DND-41 (cell line): ENCODE measurements at regions not wholly inside any gene's neighbourhood (a gene's known extent, or its start where the extent isn't known, plus 50 kb on each side); places are given as distances from the start of the nearest gene placed in this dataset.
"Not testable (repeated sequence)": the region's sequence is repeated elsewhere in the genome, so short reads cannot be mapped to it uniquely, and the experiment has no call there.

Experiments
- ATAC-seq: fragments of 200-7000 bp; cut with Tn5 transposase; 3 replicates; pipeline ENCODE4 v1.9.1; 2021; ENCODE audit warnings: low read depth; ENCODE audit not compliant: insufficient read depth
- DNase-seq: peaks from one replicate; pipeline ENCODE4 v3.0.0-alpha.2; 2020
- H2AFZ ChIP-seq: 2 replicates; pipeline ENCODE4 v1.6.0; 2012; ENCODE audit warnings: low read depth, low read length
- H3K27ac ChIP-seq: 2 replicates; pipeline ENCODE4 v1.5.1; 2012; ENCODE audit warnings: low read length, inconsistent platforms
- H3K27me3 ChIP-seq: fragments of 200-600 bp; sonication (generic); 2 replicates; pipeline ENCODE4 v1.6.0; 2012; ENCODE audit warnings: low read length, mild to moderate bottlenecking, inconsistent platforms; ENCODE audit not compliant: insufficient read depth, poor library complexity
- H3K36me3 ChIP-seq: 2 replicates; pipeline ENCODE4 v1.5.1; 2012; ENCODE audit warnings: low read length, inconsistent platforms; ENCODE audit not compliant: insufficient read depth
- H3K4me1 ChIP-seq: 2 replicates; pipeline ENCODE4 v1.5.1; 2012; ENCODE audit warnings: mild to moderate bottlenecking, low read length; ENCODE audit not compliant: insufficient read depth
- H3K4me2 ChIP-seq: 2 replicates; pipeline ENCODE4 v1.6.0; 2012; ENCODE audit warnings: mild to moderate bottlenecking, moderate library complexity, low read length, inconsistent platforms; ENCODE audit not compliant: insufficient read depth
- H3K4me3 ChIP-seq, 2 experiments: fragments of 200-600 bp in 1 of 2; shearing (Covaris generic) in 1 of 2; 2 replicates each; pipeline ENCODE4 v1.5.1; 2012 to 2016; ENCODE audit warnings: inconsistent platforms in 2 of 2, low read length in 2 of 2, mild to moderate bottlenecking in 2 of 2, low read depth in 1 of 2, moderate library complexity in 1 of 2
- H3K79me2 ChIP-seq: 2 replicates; pipeline ENCODE4 v1.6.0; 2012; ENCODE audit warnings: low read length, inconsistent platforms; ENCODE audit not compliant: insufficient read depth
- H3K9ac ChIP-seq: 2 replicates; pipeline ENCODE4 v1.6.0; 2012; ENCODE audit warnings: low read depth, mild to moderate bottlenecking, inconsistent platforms, low read length, moderate library complexity
- H3K9me3 ChIP-seq: 2 replicates; pipeline ENCODE4 v1.5.1; 2012; ENCODE audit warnings: low read length, moderate library complexity, mild to moderate bottlenecking, inconsistent platforms; ENCODE audit not compliant: insufficient read depth, severe bottlenecking
- H4K20me1 ChIP-seq: 2 replicates; pipeline ENCODE4 v1.6.0; 2012; ENCODE audit warnings: low read length; ENCODE audit not compliant: insufficient read depth
- EZH2 ChIP-seq: IDR thresholded peaks from 3 replicates; pipeline ENCODE4 v1.6.1; 2012; ENCODE audit warnings: borderline replicate concordance, low read depth, mild to moderate bottlenecking, moderate library complexity, low read length, inconsistent platforms; ENCODE audit not compliant: severe bottlenecking
- TF ChIP-seq, protein P1 (sequence below): IDR thresholded peaks from 2 replicates; pipeline ENCODE4 v1.5.1; 2012; ENCODE audit warnings: borderline replicate concordance, low read length, moderate library complexity, mild to moderate bottlenecking; ENCODE audit not compliant: poor library complexity, severe bottlenecking; ENCODE audit errors: extremely low read depth

GRCh38 chr5:143924311-143924978 is 112.5 kb downstream of the HMHB1 start:
- no peaks in the 10 kb centered on the region for H3K27me3 ChIP-seq
- no peak overlapping the region for H3K4me3 ChIP-seq
- H3K9ac ChIP-seq, result no peak overlapping the region
- TF ChIP-seq EZH2, result no peak
- TF ChIP-seq, protein P1, sequence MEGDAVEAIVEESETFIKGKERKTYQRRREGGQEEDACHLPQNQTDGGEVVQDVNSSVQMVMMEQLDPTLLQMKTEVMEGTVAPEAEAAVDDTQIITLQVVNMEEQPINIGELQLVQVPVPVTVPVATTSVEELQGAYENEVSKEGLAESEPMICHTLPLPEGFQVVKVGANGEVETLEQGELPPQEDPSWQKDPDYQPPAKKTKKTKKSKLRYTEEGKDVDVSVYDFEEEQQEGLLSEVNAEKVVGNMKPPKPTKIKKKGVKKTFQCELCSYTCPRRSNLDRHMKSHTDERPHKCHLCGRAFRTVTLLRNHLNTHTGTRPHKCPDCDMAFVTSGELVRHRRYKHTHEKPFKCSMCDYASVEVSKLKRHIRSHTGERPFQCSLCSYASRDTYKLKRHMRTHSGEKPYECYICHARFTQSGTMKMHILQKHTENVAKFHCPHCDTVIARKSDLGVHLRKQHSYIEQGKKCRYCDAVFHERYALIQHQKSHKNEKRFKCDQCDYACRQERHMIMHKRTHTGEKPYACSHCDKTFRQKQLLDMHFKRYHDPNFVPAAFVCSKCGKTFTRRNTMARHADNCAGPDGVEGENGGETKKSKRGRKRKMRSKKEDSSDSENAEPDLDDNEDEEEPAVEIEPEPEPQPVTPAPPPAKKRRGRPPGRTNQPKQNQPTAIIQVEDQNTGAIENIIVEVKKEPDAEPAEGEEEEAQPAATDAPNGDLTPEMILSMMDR, result no peak
- no peak for ATAC-seq
- no peaks in the 10 kb centered on the region for H3K79me2 ChIP-seq
- no peak overlapping the region for H2AFZ ChIP-seq
- no peaks in the 10 kb centered on the region for H3K9me3 ChIP-seq
- no peaks in the 10 kb centered on the region for H3K36me3 ChIP-seq
- H3K4me2 ChIP-seq, result no peak overlapping the region
- no peaks in the 10 kb centered on the region for H4K20me1 ChIP-seq
- H3K27ac ChIP-seq, result no peak overlapping the region
- no peaks in the 10 kb centered on the region for H3K4me1 ChIP-seq
- DNase-seq, result no peak

DNA sequence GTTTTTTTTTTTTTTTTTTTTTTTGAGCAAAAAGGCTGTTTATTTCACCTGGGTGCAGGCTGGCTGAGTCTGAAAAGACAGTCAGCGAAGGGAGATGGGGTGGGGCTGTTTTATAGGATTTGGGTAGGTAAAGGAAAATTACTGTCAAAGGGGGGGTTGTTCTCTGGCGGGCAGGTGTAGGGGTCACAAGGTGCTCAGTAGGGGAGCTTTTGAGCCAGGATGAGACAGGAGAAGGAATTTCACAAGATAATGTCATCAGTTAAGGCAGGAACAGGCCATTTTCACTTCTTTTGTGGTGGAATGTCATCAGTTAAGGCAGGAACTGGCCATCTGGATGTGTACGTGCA is 113.0 kb downstream of the HMHB1 start:
- H3K79me2 ChIP-seq, H2AFZ ChIP-seq, H3K9me3 ChIP-seq, ATAC-seq, H3K27ac ChIP-seq, H3K4me1 ChIP-seq, H3K4me2 ChIP-seq, H4K20me1 ChIP-seq, H3K4me3 ChIP-seq, DNase-seq, H3K9ac ChIP-seq, H3K27me3 ChIP-seq, H3K36me3 ChIP-seq: not testable (repeated sequence)

DNA sequence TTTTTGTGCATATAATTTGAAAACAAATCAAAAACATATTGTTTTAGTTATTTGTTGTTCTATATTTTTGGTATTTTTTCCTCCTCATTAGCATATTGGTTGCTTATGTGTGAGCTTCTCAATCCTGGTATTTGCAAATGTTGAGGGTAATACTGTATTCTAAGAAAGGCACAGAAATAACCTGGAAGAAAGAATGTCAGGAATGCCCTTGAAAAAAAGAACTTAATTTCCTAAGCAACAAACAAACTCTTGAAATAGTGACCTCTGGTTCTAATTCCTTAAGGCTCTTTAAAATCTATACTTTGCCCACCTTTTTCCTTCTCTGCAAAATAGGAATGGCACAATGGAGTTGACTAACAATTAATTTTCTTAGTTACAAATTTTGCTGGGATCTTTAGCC is 117.5 kb downstream of the HMHB1 start:
- H3K4me3 ChIP-seq, result no peak overlapping the region
- no peak overlapping the region for H2AFZ ChIP-seq
- no peaks in the 10 kb centered on the region for H3K27me3 ChIP-seq
- H4K20me1 ChIP-seq, result no peaks in the 10 kb centered on the region
- no peaks in the 10 kb centered on the region for H3K79me2 ChIP-seq
- no peaks in the 10 kb centered on the region for H3K4me1 ChIP-seq
- ATAC-seq, result no peak
- no peaks in the 10 kb centered on the region for H3K36me3 ChIP-seq
- H3K9me3 ChIP-seq, result no peaks in the 10 kb centered on the region
- no peak for DNase-seq
- TF ChIP-seq EZH2, result no peak
- TF ChIP-seq, protein P1, result no peak
- H3K4me2 ChIP-seq, result no peak overlapping the region
- no peak overlapping the region for H3K27ac ChIP-seq
- no peak overlapping the region for H3K9ac ChIP-seq

DNA sequence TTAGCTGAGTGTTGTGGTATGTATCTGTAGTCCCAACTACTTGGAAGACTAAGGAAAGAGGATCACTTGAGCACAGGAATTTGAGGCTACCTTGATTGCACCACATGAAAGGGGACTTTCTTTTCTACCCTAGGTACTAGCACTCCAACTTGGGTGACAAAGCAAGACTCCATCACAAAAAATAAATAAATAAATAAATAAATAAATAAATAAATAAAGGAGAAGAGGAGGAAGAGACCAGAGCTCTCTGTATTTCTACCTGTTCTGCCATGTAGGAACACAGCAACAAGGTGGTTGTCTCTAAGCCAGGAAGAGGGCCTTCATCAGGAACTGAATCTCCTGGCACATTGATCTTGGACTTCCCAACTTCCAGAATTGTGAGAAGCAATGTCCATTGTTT is 118.6 kb downstream of the HMHB1 start:
- Histone ChIP-seq H3K4me1 (no peaks in the 10 kb centered on the region), H3K9ac (no peak overlapping the region), H3K4me3 (no peak overlapping the region), H4K20me1 (no peaks in the 10 kb centered on the region), H3K27ac (no peak overlapping the region), H3K9me3 (no peaks in the 10 kb centered on the region), H3K36me3 (no peaks in the 10 kb centered on the region), H3K79me2 (no peaks in the 10 kb centered on the region), H2AFZ (no peak overlapping the region), H3K27me3 (no peaks in the 10 kb centered on the region), H3K4me2 (no peak overlapping the region)
- TF ChIP-seq, protein P1, result no peak
- TF ChIP-seq EZH2, result no peak
- no peak for DNase-seq
- ATAC-seq, result no peak
